Ovary (tissue), 3 donors: ENCODE measurements at regions not wholly inside any gene's neighbourhood (a gene's known extent, or its start where the extent isn't known, plus 50 kb on each side); places are given as distances from the start of the nearest gene placed in this dataset.

Source experiments
- CTCF ChIP-seq, 3 donors: fragments of 450-650 bp in 2 of 3; fragments of 200-600 bp in 1 of 3; IDR thresholded peaks; one replicate each; pipeline versions ENCODE4 v1.5.1 to v1.8.0; 2016 to 2022; ENCODE audit warnings: antibody characterized with exemption in 3 of 3, mild to moderate bottlenecking in 1 of 3
- EP300 ChIP-seq: sonication (generic); formaldehyde crosslinking; IDR thresholded peaks from one replicate; pipeline ENCODE4 v1.6.1; 2017; ENCODE audit warnings: antibody characterized with exemption
- POLR2A ChIP-seq: fragments of 450-650 bp; IDR thresholded peaks from one replicate; pipeline ENCODE4 v1.6.1; 2017; ENCODE audit warnings: antibody characterized with exemption, mild to moderate bottlenecking, moderate library complexity
- donor health status: DM: no; HTN: no; CAD: no.

- TF ChIP-seq CTCF (IDR thresholded peaks at IDR 0.05): no peak
- no peak for TF ChIP-seq POLR2A
- TF ChIP-seq EP300: no peak
Measured at GRCh38 chr2:133992454-133992853, 261.4 kb upstream of the MGAT5 start.
